SK-N-DZ (cell line): ENCODE measurements at regions not wholly inside any gene's neighbourhood (a gene's known extent, or its start where the extent isn't known, plus 50 kb on each side); places are given as distances from the start of the nearest gene placed in this dataset.
A peak's percentile ranks its signal among the peaks of the same experiment; 100 is the strongest.

Experiments
- DNase-seq: peaks from one replicate; pipeline ENCODE4 v3.0.0-alpha.2; 2015; ENCODE audit warnings: low spot score

GRCh38 chr4:187414716-187415115 lies 580.9 kb upstream of the ZFP42 start:
- no peak for DNase-seq

GRCh38 chr4:187415231-187415630 lies 580.3 kb upstream of the ZFP42 start:
- DNase-seq = no peak

DNA sequence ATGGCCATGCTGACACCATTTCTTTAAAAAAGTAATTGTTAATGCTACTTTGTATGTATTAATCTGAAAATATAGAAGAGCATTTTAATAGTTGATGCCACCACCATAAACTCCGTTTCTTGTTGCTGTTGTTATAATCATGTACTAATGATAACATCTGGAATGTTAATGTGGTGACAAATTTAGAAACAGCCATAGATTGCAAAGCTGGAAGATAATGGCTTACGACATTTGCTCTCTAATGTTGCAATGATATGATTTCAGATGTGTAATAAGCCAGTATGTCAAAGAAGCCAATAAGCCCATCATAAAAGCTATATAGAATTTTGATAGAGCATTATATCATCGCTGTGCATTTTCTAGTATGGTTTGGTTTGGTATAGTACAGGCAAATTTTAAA lies 579.4 kb upstream of the ZFP42 start:
- DNase-seq = no peak

DNA sequence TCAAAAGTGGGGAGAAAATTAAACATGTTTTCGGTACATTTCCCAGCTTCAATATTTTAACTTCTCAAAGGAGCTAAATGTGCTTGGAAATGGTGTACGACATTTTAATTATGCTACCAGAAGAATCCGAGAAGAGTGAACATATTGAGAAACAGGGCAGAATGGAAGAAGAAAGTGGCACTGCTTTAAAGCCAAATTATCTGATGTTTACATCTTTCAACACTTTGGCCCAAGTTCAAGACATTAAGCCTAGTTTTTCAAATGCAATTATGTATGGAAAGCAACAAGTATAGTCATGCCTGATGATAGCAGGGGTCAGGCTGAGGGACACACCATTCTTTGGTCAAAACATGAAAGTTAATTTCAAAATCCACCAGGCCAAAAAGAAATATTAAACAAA lies 577.9 kb upstream of the ZFP42 start:
- no peak for DNase-seq

- DNase-seq = peak; percentile 4
Measured at GRCh38 chr4:187422655-187423054, 572.9 kb upstream of the ZFP42 start.

DNA sequence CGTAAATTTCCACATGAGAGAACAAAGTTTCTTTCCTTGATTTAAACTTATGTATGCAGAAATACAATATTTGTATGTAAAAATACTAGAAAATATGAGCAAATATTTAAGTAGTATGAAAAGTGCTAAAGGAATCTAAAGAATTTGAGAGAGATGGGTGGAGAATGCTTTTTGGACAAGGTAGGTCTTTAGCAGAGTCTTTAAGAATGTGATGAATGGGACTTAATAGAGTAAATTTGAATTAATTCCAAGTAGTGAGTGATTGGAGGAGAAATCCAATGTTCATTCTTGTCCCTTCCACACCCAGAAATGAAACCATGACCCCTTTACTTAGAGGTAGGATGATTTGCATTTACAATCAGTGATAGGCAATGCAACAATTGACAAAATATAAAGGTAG lies 570.9 kb upstream of the ZFP42 start:
- no peak for DNase-seq

DNA sequence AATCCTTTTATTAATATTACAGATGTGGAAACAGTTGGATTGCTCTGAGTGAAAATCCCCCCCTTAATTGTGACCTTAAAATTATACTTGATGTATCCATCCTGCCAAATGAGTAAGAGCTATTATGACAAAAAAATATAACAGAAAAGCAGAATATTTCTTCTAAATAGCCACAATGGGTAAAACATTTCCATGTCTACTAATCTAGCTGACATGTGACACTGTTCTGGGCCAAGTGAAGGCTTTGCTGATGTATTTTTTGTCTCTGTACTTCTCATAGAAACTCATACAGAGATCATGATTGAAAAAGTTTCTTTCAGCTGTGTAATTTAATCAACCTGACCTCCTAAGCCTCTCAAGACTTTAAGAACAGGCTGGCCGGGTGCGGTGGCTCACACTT lies 569.1 kb upstream of the ZFP42 start:
- DNase-seq = no peak

DNA sequence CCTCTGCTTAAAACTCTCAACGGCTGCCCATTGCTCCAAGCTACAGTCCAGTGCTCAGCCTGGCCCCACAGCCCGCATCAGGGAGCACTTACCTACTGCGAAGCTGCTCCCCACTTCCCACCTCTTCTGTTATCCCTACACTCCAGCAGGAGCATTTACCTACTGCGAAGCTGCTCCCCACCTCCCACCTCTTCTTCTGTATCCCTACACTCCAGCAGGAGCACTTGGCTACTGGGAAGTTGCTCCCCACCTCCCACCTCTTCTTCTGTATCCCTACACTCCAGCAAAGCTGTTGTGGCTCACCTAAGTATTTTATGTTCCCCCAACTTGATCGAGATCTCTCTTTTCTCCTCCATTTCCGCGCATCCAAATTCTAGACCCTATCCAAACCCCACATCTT lies 563.3 kb upstream of the ZFP42 start:
- no peak for DNase-seq

DNA sequence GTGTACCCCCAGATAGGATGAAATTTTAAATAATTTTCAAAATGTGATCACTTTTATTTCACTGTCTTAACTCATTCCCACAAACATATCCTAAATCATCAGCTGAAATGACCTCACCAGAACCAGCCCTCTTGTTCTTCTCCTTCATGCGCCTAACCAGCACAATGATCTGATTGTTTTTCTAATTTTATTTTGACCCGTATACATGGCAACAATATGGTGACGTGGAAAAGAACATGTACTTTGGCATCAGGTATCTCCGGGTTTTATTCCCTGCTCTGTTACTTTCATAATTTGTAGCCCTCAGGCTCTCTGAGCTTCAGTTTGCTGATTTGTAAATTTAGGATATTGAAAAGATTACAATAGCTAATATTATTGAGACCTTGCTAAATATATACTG lies 562.4 kb upstream of the ZFP42 start:
- DNase-seq = no peak

DNA sequence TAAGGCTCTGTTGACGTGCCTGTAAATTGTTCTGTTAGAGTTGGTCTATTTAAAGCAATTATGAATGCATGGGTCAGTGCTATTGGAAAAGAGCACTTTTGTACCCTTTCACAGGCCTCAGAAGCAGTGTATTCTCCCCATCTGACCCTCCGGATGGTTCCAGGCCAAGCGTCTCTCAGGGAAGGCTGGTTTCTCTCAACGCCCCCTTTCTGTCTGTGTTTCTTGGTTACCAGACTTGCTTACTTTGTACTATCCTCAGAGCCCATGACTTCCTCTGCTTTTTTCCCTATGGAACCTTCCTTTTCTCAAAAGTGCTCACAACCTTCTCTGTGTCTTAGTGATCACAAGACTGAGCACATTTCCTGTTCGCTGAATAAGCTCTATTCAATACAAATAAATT lies 559.3 kb upstream of the ZFP42 start:
- DNase-seq = no peak

DNA sequence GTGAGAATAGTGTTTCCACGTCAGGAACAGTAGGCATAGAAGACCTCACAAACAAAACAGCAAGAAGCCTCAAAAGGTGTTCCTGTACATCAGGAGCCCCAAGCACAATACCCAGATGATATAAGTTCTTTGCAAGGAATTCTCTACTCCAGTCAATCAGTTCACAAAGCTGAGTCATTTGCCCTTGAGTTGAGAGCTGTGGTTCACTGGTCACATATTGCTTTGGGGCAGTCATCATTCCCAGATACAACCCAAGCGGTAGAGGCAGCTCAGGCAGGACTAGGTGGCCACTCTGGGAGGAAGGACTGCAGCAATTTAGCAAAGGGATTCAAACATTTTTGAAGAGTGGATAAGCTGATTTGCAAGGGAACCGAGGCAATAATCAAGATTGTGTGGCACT lies 551.5 kb upstream of the ZFP42 start:
- DNase-seq = no peak

GRCh38 chr4:187449702-187450101 lies 545.9 kb upstream of the ZFP42 start:
- no peak for DNase-seq

DNA sequence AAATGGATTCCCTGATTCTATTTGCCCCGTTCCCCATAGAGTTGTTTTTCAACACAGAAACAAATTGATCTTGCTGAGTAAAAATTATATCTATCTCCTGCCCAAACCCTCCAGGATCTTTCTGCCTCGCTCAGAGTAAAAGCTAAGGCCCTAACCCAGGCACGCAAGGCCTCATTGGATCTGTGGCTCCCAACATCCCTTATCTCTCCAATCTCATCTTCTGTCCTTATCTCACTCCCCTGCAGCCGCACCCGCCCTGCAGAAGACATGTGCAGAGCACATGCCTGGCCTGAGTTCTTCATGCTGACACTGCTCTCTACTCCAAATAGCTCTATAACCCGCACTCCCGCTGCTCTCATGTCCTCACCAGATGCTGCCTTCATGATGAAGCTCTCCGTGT lies 543.8 kb upstream of the ZFP42 start:
- no peak for DNase-seq

DNA sequence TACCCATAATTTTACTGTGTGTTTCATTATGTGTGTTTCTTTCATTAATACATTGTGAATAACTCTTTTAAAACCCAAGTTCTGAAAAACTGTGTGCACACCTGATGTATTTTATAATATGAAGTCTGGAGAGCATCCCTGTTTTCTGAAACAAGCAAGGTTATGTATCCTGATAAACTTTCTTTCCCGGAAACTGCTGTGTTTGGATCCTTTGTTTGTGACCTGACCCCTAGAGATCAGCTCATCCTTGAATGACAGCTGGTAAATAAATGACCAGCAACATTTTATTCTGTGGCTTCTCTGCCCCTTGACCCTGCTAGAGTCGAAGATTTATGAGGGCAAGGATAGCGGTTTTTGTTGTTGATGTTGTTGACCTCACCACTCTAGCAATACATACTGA lies 535.6 kb upstream of the ZFP42 start:
- DNase-seq = no peak

GRCh38 chr4:187464573-187464972 lies 531.0 kb upstream of the ZFP42 start:
- no peak for DNase-seq

DNA sequence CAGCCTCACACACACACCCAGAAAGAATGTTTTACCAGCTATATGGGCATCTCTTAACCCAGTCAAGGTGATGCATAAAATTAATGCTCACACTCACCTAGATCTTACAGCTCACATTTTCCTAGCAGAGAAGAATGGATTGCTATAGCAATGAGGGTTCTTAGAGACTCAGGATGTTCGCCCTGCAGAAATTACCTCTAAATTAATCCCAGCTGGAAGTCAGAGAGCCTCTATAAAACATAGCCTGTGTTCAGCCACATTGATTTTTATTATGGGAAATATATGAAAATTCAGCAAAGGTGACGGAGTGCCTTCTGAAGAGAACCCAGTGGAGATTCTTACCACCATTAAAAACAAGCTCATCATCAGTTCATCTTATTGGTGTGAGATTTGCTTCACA lies 528.3 kb upstream of the ZFP42 start:
- no peak for DNase-seq

DNA sequence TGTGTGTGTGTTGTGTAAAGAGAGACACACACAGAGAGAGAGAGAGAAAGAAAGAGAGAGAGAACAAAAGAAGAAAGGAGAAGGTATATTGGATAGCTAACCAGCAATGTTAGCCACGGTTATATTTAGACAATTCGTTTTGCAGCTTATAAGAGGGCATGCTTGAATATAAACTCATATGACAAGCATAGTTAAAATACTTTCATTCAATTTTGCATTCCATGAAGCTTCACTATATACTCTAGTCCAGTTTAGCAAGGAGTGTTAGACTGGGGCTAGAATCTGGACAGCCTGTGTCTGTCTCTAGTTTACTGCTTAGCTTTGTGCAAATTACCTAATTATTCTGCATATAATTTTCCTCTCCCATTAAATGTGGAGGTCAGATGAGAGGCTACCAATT lies 525.9 kb upstream of the ZFP42 start:
- DNase-seq = no peak

GRCh38 chr4:187470061-187470460 lies 525.5 kb upstream of the ZFP42 start:
- DNase-seq = no peak

GRCh38 chr4:187474238-187474637 lies 521.3 kb upstream of the ZFP42 start:
- no peak for DNase-seq

DNA sequence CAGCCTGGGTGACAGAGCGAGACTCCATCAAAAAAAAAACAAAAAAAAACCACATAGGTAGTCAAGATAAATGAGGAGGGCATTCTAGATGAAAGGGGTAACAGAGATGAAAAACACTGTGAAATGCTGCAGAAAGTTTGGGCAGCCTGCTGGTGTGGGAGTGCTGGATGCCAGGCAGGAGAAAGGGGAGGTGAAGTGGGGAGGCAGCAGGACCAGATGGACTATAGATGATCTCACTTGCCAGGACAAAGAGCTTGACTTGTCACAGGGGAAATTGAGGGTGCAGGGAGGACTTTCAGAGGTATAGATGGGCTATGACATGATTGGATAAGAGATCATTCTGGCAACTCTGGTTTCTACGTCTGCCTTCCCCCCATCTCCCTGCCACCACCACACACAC lies 519.7 kb upstream of the ZFP42 start:
- DNase-seq = no peak

- no peak for DNase-seq
Measured at GRCh38 chr4:187477224-187477623, 518.3 kb upstream of the ZFP42 start.

- no peak for DNase-seq
Measured at GRCh38 chr4:187478292-187479140, 517.1 kb upstream of the ZFP42 start.

DNA sequence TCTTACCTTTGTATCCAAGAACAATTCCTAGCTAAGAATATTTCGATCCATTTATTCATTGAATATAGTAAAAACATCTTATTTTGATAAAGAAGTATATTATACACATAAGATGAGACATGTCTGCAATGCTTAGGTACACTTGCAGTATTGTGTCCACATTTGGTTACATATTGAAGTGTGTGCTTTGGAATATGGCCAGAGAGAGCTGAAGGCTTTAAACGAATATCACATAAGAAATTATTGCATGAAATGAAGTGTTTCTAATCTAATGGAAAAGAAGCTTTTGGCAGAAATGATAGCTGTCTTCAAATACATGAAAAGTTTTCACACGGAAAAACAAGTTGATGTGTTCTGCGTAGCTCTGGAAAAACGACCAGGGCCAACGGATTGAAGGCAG lies 516.1 kb upstream of the ZFP42 start:
- no peak for DNase-seq
